ENCODE measurements at regions not wholly inside any gene's neighbourhood (a gene's known extent, or its start where the extent isn't known, plus 50 kb on each side); places are given as distances from the start of the nearest gene placed in this dataset.
A peak's percentile ranks its signal among the peaks of the same experiment; 100 is the strongest.

GRCh38 chr4:13218326-13218958, 265.7 kb downstream of the RAB28 start:
- Mint-ChIP-seq H3K27me3 (no peaks in the 10 kb centered on the region), H3K4me3 (no peak overlapping the region), H3K4me1 (no peaks in the 10 kb centered on the region), H3K9me3 (peaks cover 5 to 22% of the 10 kb centered on the region in 2 donors), H3K27ac (no peak overlapping the region)
- no peak for DNase-seq
- no peak for ATAC-seq

GRCh38 chr4:13215560-13215959, 268.6 kb downstream of the RAB28 start:
- no peak for ATAC-seq
- Mint-ChIP-seq H3K9me3 (peaks cover 5 to 22% of the 10 kb centered on the region in 2 donors), H3K4me1 (no peaks in the 10 kb centered on the region), H3K27ac (no peak overlapping the region), H3K27me3 (no peaks in the 10 kb centered on the region), H3K4me3 (no peak overlapping the region)
- DNase-seq, result no peak

GRCh38 chr4:13212936-13213335, 271.2 kb downstream of the RAB28 start:
- Mint-ChIP-seq H3K4me3 (no peak overlapping the region), H3K4me1 (no peaks in the 10 kb centered on the region), H3K27me3 (no peaks in the 10 kb centered on the region), H3K27ac (no peak overlapping the region), H3K9me3 (peaks cover 5 to 22% of the 10 kb centered on the region in 2 donors)
- ATAC-seq, result no peak
- no peak for DNase-seq

GRCh38 chr4:13209600-13209999, 274.5 kb downstream of the RAB28 start:
- Mint-ChIP-seq H3K4me1 (no peaks in the 10 kb centered on the region), H3K4me3 (no peak overlapping the region), H3K27me3 (no peaks in the 10 kb centered on the region), H3K9me3 (peaks cover 0 to 2% of the 10 kb centered on the region in 2 donors), H3K27ac (peak overlapping the region in 1 of 2 donors; percentile 14)
- ATAC-seq, result no peak
- DNase-seq, result no peak

DNA sequence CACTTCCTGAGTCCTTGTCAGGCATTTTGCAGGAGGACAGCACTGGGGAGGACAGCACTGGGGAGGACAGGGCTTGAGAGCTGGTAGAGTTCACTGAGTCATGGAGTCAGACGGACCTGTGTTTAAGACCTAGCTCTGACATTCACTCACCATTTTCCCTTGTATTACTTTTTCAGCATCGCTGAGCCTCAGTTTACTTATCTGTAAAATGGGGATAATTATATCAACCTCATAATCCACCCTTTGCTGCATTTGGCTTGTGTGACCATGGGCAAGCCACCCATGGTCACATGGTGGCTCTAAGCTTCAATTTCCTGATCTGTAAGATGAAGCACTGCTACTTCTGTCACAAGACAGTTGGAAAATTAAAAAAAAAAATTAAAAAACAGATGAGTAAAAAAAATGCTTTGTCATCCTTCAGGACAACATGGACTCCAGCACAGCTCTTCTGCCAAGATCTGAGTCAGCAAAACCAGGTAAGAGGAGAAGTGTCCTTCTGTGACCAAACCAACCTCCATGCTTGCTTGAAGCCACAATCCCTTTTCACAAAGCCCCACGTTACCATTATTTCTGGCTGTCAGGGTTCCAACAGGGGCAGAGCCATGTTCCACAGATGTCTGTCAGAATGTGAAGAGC, 275.5 kb downstream of the RAB28 start:
- no peak overlapping the region for H3K27ac Mint-ChIP-seq
- H3K27me3 Mint-ChIP-seq, result no peaks in the 10 kb centered on the region
- H3K4me3 Mint-ChIP-seq, result no peak overlapping the region
- DNase-seq, result no peak
- H3K9me3 Mint-ChIP-seq, result no peaks in the 10 kb centered on the region
- H3K4me1 Mint-ChIP-seq, result no peaks in the 10 kb centered on the region
- no peak for ATAC-seq

- no peak overlapping the region for H3K27ac Mint-ChIP-seq
- H3K27me3 Mint-ChIP-seq, result no peaks in the 10 kb centered on the region
- ATAC-seq (no peak), DNase-seq (no peak)
- no peak overlapping the region for H3K4me3 Mint-ChIP-seq
- no peaks in the 10 kb centered on the region for H3K4me1 Mint-ChIP-seq
- no peaks in the 10 kb centered on the region for H3K9me3 Mint-ChIP-seq
Measured at GRCh38 chr4:13207226-13207625, 276.9 kb downstream of the RAB28 start.

- Mint-ChIP-seq H3K4me3 (no peak overlapping the region), H3K4me1 (no peaks in the 10 kb centered on the region), H3K27me3 (no peaks in the 10 kb centered on the region), H3K9me3 (peaks cover 0 to 5% of the 10 kb centered on the region in 2 donors), H3K27ac (no peak overlapping the region)
- DNase-seq, result no peak
- no peak for ATAC-seq
Measured at GRCh38 chr4:13203101-13203500, 281.0 kb downstream of the RAB28 start.

- Mint-ChIP-seq H3K4me1 (no peaks in the 10 kb centered on the region), H3K9me3 (peaks cover 0 to 5% of the 10 kb centered on the region in 2 donors), H3K27me3 (no peaks in the 10 kb centered on the region), H3K27ac (no peak overlapping the region), H3K4me3 (no peak overlapping the region)
- ATAC-seq (no peak), DNase-seq (no peak)
Measured at GRCh38 chr4:13202701-13203100, 281.4 kb downstream of the RAB28 start.

DNA sequence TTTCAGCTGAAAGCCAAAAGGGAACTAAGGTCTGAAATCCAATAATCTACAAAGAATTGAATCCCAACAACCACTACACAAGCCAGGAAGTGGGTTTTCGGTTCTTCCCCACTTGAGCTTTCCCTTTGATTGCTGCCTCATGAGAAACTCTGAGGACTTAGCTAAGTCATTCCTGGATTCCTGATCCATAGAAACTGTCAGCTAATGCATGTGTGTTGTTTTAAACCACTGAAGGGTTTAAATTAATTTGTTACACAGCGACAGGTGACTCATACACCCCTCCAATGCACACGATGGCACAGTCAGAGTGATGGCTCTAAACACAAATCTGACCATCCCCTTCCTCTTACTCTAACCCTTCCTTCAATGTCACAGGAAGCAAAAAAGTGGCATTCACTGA, 282.9 kb downstream of the RAB28 start:
- H3K9me3 Mint-ChIP-seq, result peaks cover 0 to 5% of the 10 kb centered on the region in 2 donors
- ATAC-seq (peak; percentile 35), DNase-seq (no peak)
- H3K4me1 Mint-ChIP-seq, result no peaks in the 10 kb centered on the region
- no peak overlapping the region for H3K27ac Mint-ChIP-seq
- H3K27me3 Mint-ChIP-seq, result no peaks in the 10 kb centered on the region
- no peak overlapping the region for H3K4me3 Mint-ChIP-seq

DNA sequence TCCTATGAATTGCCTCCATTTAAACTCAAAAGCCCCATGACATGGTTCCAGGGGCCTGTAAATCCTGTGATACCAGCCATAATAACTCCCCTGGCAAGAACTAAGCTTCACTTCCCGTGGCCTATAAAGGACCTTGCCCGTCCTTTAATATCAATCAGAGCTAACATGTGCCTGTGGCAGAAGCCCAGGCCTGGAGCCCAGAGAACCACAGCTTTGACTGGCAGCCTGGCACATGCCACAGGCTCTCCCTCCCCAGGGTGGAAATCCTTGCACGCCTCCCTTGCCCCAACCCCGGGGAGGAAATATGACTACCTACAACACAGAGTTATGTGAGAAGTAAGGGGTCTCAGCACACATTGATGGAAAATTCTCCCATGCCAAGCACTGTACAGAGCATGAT, 287.4 kb downstream of the RAB28 start:
- ATAC-seq (no peak), DNase-seq (no peak)
- no peaks in the 10 kb centered on the region for H3K4me1 Mint-ChIP-seq
- H3K9me3 Mint-ChIP-seq, result peaks cover 0 to 5% of the 10 kb centered on the region in 2 donors
- H3K4me3 Mint-ChIP-seq, result no peak overlapping the region
- H3K27ac Mint-ChIP-seq, result no peak overlapping the region
- H3K27me3 Mint-ChIP-seq, result no peaks in the 10 kb centered on the region

GRCh38 chr4:13193662-13194061, 290.5 kb downstream of the RAB28 start:
- H3K9me3 Mint-ChIP-seq, result no peaks in the 10 kb centered on the region
- ATAC-seq, result no peak
- H3K4me1 Mint-ChIP-seq, result no peaks in the 10 kb centered on the region
- no peak for DNase-seq
- H3K4me3 Mint-ChIP-seq, result no peak overlapping the region
- no peak overlapping the region for H3K27ac Mint-ChIP-seq
- no peaks in the 10 kb centered on the region for H3K27me3 Mint-ChIP-seq

- Mint-ChIP-seq H3K4me3 (no peak overlapping the region), H3K4me1 (no peaks in the 10 kb centered on the region), H3K27ac (no peak overlapping the region), H3K9me3 (peaks cover 0 to 9% of the 10 kb centered on the region in 2 donors), H3K27me3 (no peaks in the 10 kb centered on the region)
- DNase-seq, result no peak
- no peak for ATAC-seq
Measured at GRCh38 chr4:13190093-13190721, 293.9 kb downstream of the RAB28 start.

- no peak overlapping the region for H3K4me3 Mint-ChIP-seq
- H3K27me3 Mint-ChIP-seq, result no peaks in the 10 kb centered on the region
- H3K4me1 Mint-ChIP-seq, result no peaks in the 10 kb centered on the region
- no peak for ATAC-seq
- no peak for DNase-seq
- H3K9me3 Mint-ChIP-seq, result peaks cover 0 to 9% of the 10 kb centered on the region in 2 donors
- no peak overlapping the region for H3K27ac Mint-ChIP-seq
Measured at GRCh38 chr4:13184199-13184598, 299.9 kb downstream of the RAB28 start.

- Mint-ChIP-seq H3K27me3 (no peaks in the 10 kb centered on the region), H3K4me3 (no peak overlapping the region), H3K9me3 (peaks cover 0 to 6% of the 10 kb centered on the region in 2 donors), H3K4me1 (no peaks in the 10 kb centered on the region), H3K27ac (no peak overlapping the region)
- no peak for DNase-seq
- no peak for ATAC-seq
Measured at GRCh38 chr4:13182133-13182532, 302.0 kb downstream of the RAB28 start.

DNA sequence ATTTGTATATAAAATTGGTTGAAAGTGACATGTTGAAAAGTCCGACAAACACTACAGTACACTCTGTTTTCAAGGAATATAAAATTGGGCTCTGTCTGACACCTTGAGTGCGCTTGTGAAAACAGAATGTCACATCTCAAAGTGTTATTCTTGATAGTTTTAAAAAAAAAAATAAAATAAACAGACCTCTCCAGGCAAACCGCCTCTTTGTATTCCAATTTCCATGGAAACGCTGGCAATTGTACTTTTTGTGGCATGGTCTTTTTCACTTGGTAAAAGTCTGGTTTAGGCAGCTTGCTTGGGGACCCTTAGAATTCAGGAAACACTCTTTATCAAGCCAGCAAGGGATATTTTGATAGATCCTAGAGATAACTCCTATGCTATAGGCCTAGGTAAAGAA, 302.5 kb downstream of the RAB28 start:
- no peak for ATAC-seq
- H3K27me3 Mint-ChIP-seq, result no peaks in the 10 kb centered on the region
- H3K9me3 Mint-ChIP-seq, result peaks cover 0 to 2% of the 10 kb centered on the region in 2 donors
- no peak overlapping the region for H3K4me3 Mint-ChIP-seq
- H3K27ac Mint-ChIP-seq, result no peak overlapping the region
- H3K4me1 Mint-ChIP-seq, result no peaks in the 10 kb centered on the region
- no peak for DNase-seq

DNA sequence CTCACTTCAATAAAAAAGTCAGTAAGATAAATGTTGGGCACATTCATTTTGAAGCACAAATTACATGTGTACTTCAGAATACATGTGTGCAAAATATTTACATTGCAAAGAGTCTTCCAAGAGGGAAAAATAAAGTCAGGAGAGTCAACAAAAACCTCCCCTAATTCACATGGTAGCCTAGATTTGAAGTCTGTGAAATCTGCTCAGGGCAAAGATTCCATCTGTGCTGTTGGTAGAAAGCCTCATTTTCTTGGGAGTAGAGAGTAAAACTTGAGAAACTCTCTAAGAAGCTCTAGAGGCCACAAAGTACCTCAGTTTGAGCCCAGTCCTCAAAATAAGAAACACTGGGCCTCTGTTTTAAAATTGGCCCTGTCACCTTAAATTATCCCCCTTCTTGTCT, 303.4 kb downstream of the RAB28 start:
- Mint-ChIP-seq H3K4me3 (no peak overlapping the region), H3K27ac (no peak overlapping the region), H3K4me1 (no peaks in the 10 kb centered on the region), H3K9me3 (no peaks in the 10 kb centered on the region), H3K27me3 (no peaks in the 10 kb centered on the region)
- DNase-seq (no peak), ATAC-seq (no peak)

Measured in stimulated activated naive CD8-positive, alpha-beta T cell treated with anti-CD3 and anti-CD28 coated beads, Interleukin-15, amount 100 ng/mL, for 72 hours (primary cell).